ENCODE measurements at regions not wholly inside any gene's neighbourhood (a gene's known extent, or its start where the extent isn't known, plus 50 kb on each side); places are given as distances from the start of the nearest gene placed in this dataset.

DNA sequence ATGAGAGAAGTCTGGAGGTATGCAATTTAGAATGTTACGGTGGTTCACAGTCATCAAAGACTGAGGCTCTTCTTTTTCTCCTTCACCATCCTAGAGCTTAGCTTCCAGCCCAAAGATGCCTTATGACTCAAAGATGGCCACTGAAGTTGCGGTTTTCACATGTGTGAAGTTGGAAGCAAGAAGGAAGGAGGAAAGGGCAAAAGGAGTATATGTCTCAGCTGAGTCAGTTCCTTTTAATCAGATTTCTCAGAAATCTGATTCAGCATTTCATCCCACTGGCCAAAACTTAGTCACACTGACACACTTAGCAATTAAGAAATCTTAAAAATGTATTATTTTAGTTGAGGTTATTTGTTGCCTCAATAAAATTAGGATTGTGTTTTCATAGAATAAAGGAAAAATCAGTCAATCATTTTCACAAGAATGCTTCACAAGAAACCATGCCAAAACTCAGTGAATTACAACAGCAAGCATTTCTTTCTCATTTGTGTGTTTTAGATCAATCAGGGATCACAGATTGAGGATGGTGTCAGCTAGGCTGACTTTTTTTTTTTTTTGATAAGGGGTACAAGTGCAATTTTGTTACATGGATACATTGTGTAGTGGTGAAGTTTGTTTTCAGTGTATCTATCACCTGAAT lies 211.1 kb upstream of the GADL1 start:
- no peaks in the 10 kb centered on the region for H3K9me3 ChIP-seq (ENCODE audit: insufficient read depth, low read depth, low read length)
- peak in 1 of 2 donors; percentile 24 for DNase-seq
- no peak overlapping the region for H2AK5ac ChIP-seq (ENCODE audit: low read length)
- no peaks in the 10 kb centered on the region for H3K79me2 ChIP-seq (ENCODE audit: control insufficient read depth, insufficient read depth, low read length, poor library complexity)
- H3K36me3 ChIP-seq (ENCODE audit: control insufficient read depth in 1 of 2, insufficient read depth in 2 of 2, low read length in 2 of 2) = no peaks in the 10 kb centered on the region
- no peaks in the 10 kb centered on the region for H3K27me3 ChIP-seq (ENCODE audit: insufficient read depth, low read length)
- no peak overlapping the region for H3K14ac ChIP-seq (ENCODE audit: low read length)
- H3K4ac ChIP-seq (ENCODE audit: low read depth, low read length) = no peak overlapping the region
- no peak overlapping the region for H2BK12ac ChIP-seq (ENCODE audit: low read length)
- no peak overlapping the region for H4K8ac ChIP-seq (ENCODE audit: low read depth, low read length)
- H3K79me1 ChIP-seq (ENCODE audit: low read length) = peaks cover 4% of the 10 kb centered on the region
- H2AFZ ChIP-seq (ENCODE audit: insufficient read depth, low read length, poor library complexity) = no peak overlapping the region
- H4K91ac ChIP-seq (ENCODE audit: low read depth, low read length) = no peak overlapping the region
- no peak overlapping the region for H3K18ac ChIP-seq (ENCODE audit: low read length)
- H4K12ac ChIP-seq (ENCODE audit: low read depth, low read length) = no peak overlapping the region
- no peak overlapping the region for H3K4me2 ChIP-seq (ENCODE audit: low read length)
- no peak overlapping the region for H3K9ac ChIP-seq (ENCODE audit: low read length)
- WGBS (ENCODE audit: extremely low coverage, insufficient coverage, insufficient read length) = no CpG with 5 or more reads among the region's 2 CpGs
- no peak overlapping the region for H3K4me3 ChIP-seq (ENCODE audit: low read depth, low read length)
- H3K23ac ChIP-seq (ENCODE audit: low read length) = no peak overlapping the region
- H3K4me1 ChIP-seq (ENCODE audit: control insufficient read depth in 1 of 2, insufficient read depth in 2 of 2, low read length in 2 of 2) = peaks cover 7 to 11% of the 10 kb centered on the region in 2 experiments
- H3K27ac ChIP-seq (ENCODE audit: low read depth, low read length) = peak overlapping the region; percentile 47
- H2BK120ac ChIP-seq (ENCODE audit: insufficient read depth, low read length, poor library complexity) = no peak overlapping the region
- no peak overlapping the region for H2BK5ac ChIP-seq (ENCODE audit: low read depth, low read length, poor library complexity)

- H2BK12ac ChIP-seq (ENCODE audit: low read length) = no peak overlapping the region
- no peak overlapping the region for H3K14ac ChIP-seq (ENCODE audit: low read length)
- no peak overlapping the region for H2AFZ ChIP-seq (ENCODE audit: insufficient read depth, low read length, poor library complexity)
- no CpG with 5 or more reads among the region's 2 CpGs for WGBS (ENCODE audit: extremely low coverage, insufficient coverage, insufficient read length)
- no peak overlapping the region for H2BK5ac ChIP-seq (ENCODE audit: low read depth, low read length, poor library complexity)
- H3K4me2 ChIP-seq (ENCODE audit: low read length) = no peak overlapping the region
- peaks cover 4% of the 10 kb centered on the region for H3K79me1 ChIP-seq (ENCODE audit: low read length)
- no peak overlapping the region for H2AK5ac ChIP-seq (ENCODE audit: low read length)
- H3K4me3 ChIP-seq (ENCODE audit: low read depth, low read length) = no peak overlapping the region
- H3K23ac ChIP-seq (ENCODE audit: low read length) = no peak overlapping the region
- DNase-seq = peak; percentile 79 to 82
- H3K4ac ChIP-seq (ENCODE audit: low read depth, low read length) = no peak overlapping the region
- no peak overlapping the region for H3K18ac ChIP-seq (ENCODE audit: low read length)
- H3K9me3 ChIP-seq (ENCODE audit: insufficient read depth, low read depth, low read length) = no peaks in the 10 kb centered on the region
- H3K4me1 ChIP-seq (ENCODE audit: control insufficient read depth in 1 of 2, insufficient read depth in 2 of 2, low read length in 2 of 2) = peaks cover 5 to 9% of the 10 kb centered on the region in 2 experiments
- no peak overlapping the region for H4K91ac ChIP-seq (ENCODE audit: low read depth, low read length)
- H4K12ac ChIP-seq (ENCODE audit: low read depth, low read length) = no peak overlapping the region
- no peak overlapping the region for H4K8ac ChIP-seq (ENCODE audit: low read depth, low read length)
- H3K9ac ChIP-seq (ENCODE audit: low read length) = no peak overlapping the region
- no peak overlapping the region for H2BK120ac ChIP-seq (ENCODE audit: insufficient read depth, low read length, poor library complexity)
- no peaks in the 10 kb centered on the region for H3K27me3 ChIP-seq (ENCODE audit: insufficient read depth, low read length)
- no peaks in the 10 kb centered on the region for H3K79me2 ChIP-seq (ENCODE audit: control insufficient read depth, insufficient read depth, low read length, poor library complexity)
- peak overlapping the region; percentile 47 for H3K27ac ChIP-seq (ENCODE audit: low read depth, low read length)
- no peaks in the 10 kb centered on the region for H3K36me3 ChIP-seq (ENCODE audit: control insufficient read depth in 1 of 2, insufficient read depth in 2 of 2, low read length in 2 of 2)
These were observed 211.7 kb upstream of the GADL1 start for GRCh38 chr3:31106204-31106603.

DNA sequence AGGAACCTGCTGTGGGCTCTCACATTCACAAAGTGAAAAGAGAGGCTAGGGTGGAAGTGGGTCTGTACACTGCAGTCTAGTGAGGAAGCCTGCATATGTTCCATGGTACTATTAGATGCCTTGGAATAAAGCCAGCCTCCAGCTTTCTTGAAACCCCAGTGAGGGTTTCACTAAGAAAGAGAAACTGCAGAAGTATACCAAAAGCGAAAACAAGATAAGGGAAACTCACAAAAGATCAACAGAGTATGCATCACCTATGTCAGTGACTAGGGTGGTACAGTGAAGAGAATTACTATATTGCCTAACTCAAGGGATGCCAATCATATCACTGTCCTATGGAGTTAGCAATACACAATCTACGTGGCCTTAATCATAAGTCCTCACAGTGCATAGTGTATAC lies 212.5 kb upstream of the GADL1 start:
- no peak overlapping the region for H4K91ac ChIP-seq (ENCODE audit: low read depth, low read length)
- H3K27ac ChIP-seq (ENCODE audit: low read depth, low read length) = no peak overlapping the region
- no peak overlapping the region for H3K9ac ChIP-seq (ENCODE audit: low read length)
- H3K18ac ChIP-seq (ENCODE audit: low read length) = no peak overlapping the region
- no peaks in the 10 kb centered on the region for H3K79me2 ChIP-seq (ENCODE audit: control insufficient read depth, insufficient read depth, low read length, poor library complexity)
- H2BK12ac ChIP-seq (ENCODE audit: low read length) = no peak overlapping the region
- WGBS (ENCODE audit: extremely low coverage, insufficient coverage, insufficient read length) = no CpG with 5 or more reads among the region's 2 CpGs
- no peaks in the 10 kb centered on the region for H3K27me3 ChIP-seq (ENCODE audit: insufficient read depth, low read length)
- H3K23ac ChIP-seq (ENCODE audit: low read length) = no peak overlapping the region
- H3K4me3 ChIP-seq (ENCODE audit: low read depth, low read length) = no peak overlapping the region
- H3K79me1 ChIP-seq (ENCODE audit: low read length) = peaks cover 4% of the 10 kb centered on the region
- H3K9me3 ChIP-seq (ENCODE audit: insufficient read depth, low read depth, low read length) = no peaks in the 10 kb centered on the region
- H3K14ac ChIP-seq (ENCODE audit: low read length) = no peak overlapping the region
- peak overlapping the region; percentile 25 for H2BK120ac ChIP-seq (ENCODE audit: insufficient read depth, low read length, poor library complexity)
- H3K36me3 ChIP-seq (ENCODE audit: control insufficient read depth in 1 of 2, insufficient read depth in 2 of 2, low read length in 2 of 2) = no peaks in the 10 kb centered on the region
- no peak overlapping the region for H2BK5ac ChIP-seq (ENCODE audit: low read depth, low read length, poor library complexity)
- no peak overlapping the region for H4K8ac ChIP-seq (ENCODE audit: low read depth, low read length)
- DNase-seq = peak in 1 of 2 donors; percentile 28
- no peak overlapping the region for H3K4ac ChIP-seq (ENCODE audit: low read depth, low read length)
- no peak overlapping the region for H2AK5ac ChIP-seq (ENCODE audit: low read length)
- H4K12ac ChIP-seq (ENCODE audit: low read depth, low read length) = no peak overlapping the region
- H3K4me2 ChIP-seq (ENCODE audit: low read length) = no peak overlapping the region
- peaks cover 3 to 7% of the 10 kb centered on the region in 2 experiments for H3K4me1 ChIP-seq (ENCODE audit: control insufficient read depth in 1 of 2, insufficient read depth in 2 of 2, low read length in 2 of 2)
- H2AFZ ChIP-seq (ENCODE audit: insufficient read depth, low read length, poor library complexity) = no peak overlapping the region

GRCh38 chr3:31114929-31115283 lies 220.4 kb upstream of the GADL1 start:
- Histone ChIP-seq H2BK12ac (ENCODE audit: low read length) (no peak overlapping the region), H3K79me1 (ENCODE audit: low read length) (no peaks in the 10 kb centered on the region), H2BK120ac (ENCODE audit: insufficient read depth, low read length, poor library complexity) (no peak overlapping the region), H2BK5ac (ENCODE audit: low read depth, low read length, poor library complexity) (no peak overlapping the region), H3K23ac (ENCODE audit: low read length) (no peak overlapping the region), H3K14ac (ENCODE audit: low read length) (no peak overlapping the region), H2AK5ac (ENCODE audit: low read length) (no peak overlapping the region), H4K8ac (ENCODE audit: low read depth, low read length) (no peak overlapping the region), H3K4me1 (ENCODE audit: control insufficient read depth in 1 of 2, insufficient read depth in 2 of 2, low read length in 2 of 2) (no peaks in the 10 kb centered on the region), H3K27me3 (ENCODE audit: insufficient read depth, low read length) (no peaks in the 10 kb centered on the region), H3K18ac (ENCODE audit: low read length) (no peak overlapping the region), H3K9ac (ENCODE audit: low read length) (no peak overlapping the region), H2AFZ (ENCODE audit: insufficient read depth, low read length, poor library complexity) (no peak overlapping the region), H3K4ac (ENCODE audit: low read depth, low read length) (no peak overlapping the region), H3K27ac (ENCODE audit: low read depth, low read length) (no peak overlapping the region), H3K4me3 (ENCODE audit: low read depth, low read length) (no peak overlapping the region), H3K4me2 (ENCODE audit: low read length) (no peak overlapping the region), H4K91ac (ENCODE audit: low read depth, low read length) (no peak overlapping the region), H3K9me3 (ENCODE audit: insufficient read depth, low read depth, low read length) (no peaks in the 10 kb centered on the region), H4K12ac (ENCODE audit: low read depth, low read length) (no peak overlapping the region), H3K36me3 (ENCODE audit: control insufficient read depth in 1 of 2, insufficient read depth in 2 of 2, low read length in 2 of 2) (no peaks in the 10 kb centered on the region), H3K79me2 (ENCODE audit: control insufficient read depth, insufficient read depth, low read length, poor library complexity) (no peaks in the 10 kb centered on the region)
- WGBS (ENCODE audit: extremely low coverage, insufficient coverage, insufficient read length) = no CpG with 5 or more reads among the region's 1 CpG
- DNase-seq = no peak

All from trophoblast cell (in vitro differentiated cells and primary cell).